Uterus (tissue), 3 donors: ENCODE measurements at regions not wholly inside any gene's neighbourhood (a gene's known extent, or its start where the extent isn't known, plus 50 kb on each side); places are given as distances from the start of the nearest gene placed in this dataset.

Source experiments
- DNase-seq, 2 donors: peaks; one replicate each; pipeline ENCODE4 v3.0.0-alpha.2; 2019 to 2020
- H3K27ac ChIP-seq, 2 donors: fragments of 200-600 bp; sonication (generic); 1 replicate in 1 of 2; 2 replicates in 1 of 2; pipeline ENCODE4 v1.5.1; 2016 to 2018
- H3K27me3 ChIP-seq, 2 donors: fragments of 200-600 bp; sonication (generic); one replicate each; pipeline ENCODE4 v1.5.1; 2018 to 2019; ENCODE audit warnings: control low read depth in 1 of 2
- H3K36me3 ChIP-seq, 2 donors: fragments of 200-600 bp; sonication (generic); one replicate each; pipeline ENCODE4 v1.5.1; 2019; ENCODE audit warnings: control low read depth in 1 of 2
- H3K4me1 ChIP-seq, 2 donors: fragments of 200-600 bp; sonication (generic); one replicate each; pipeline ENCODE4 v1.5.1; 2018 to 2019; ENCODE audit warnings: control low read depth in 1 of 2
- H3K4me3 ChIP-seq, 2 donors: fragments of 200-600 bp; sonication (generic); 1 replicate in 1 of 2; 2 replicates in 1 of 2; pipeline ENCODE4 v1.5.1; 2018 to 2019; ENCODE audit warnings: mild to moderate bottlenecking in 1 of 2
- H3K9me3 ChIP-seq, 2 donors: fragments of 200-600 bp; sonication (generic); one replicate each; pipeline ENCODE4 v1.5.1; 2019; ENCODE audit warnings: control low read depth in 1 of 2
- POLR2A ChIP-seq, 2 donors: fragments of 450-650 bp; IDR thresholded peaks; one replicate each; pipeline ENCODE4 v1.6.1; 2016; ENCODE audit warnings: antibody characterized with exemption in 2 of 2, mild to moderate bottlenecking in 1 of 2, moderate library complexity in 1 of 2
- intact Hi-C: fragments of 100-400 bp; cut with DNase I; formaldehyde crosslinking; loops from one replicate; pipeline ENCODE4 v1.15.1; 2023; ENCODE audit warnings: low total_unique reads
- TF ChIP-seq, protein P1 (sequence below), 4 experiments: fragments of 200-600 bp in 2 of 4; fragments of 450-650 bp in 2 of 4; sonication (generic) in 2 of 4; IDR thresholded peaks; one replicate each; pipeline ENCODE4 v1.5.1; 2016 to 2019; ENCODE audit warnings: antibody characterized with exemption in 4 of 4, mild to moderate bottlenecking in 2 of 4, moderate library complexity in 1 of 4
- donor health status: DM: yes; HTN: yes; CAD: no.

DNA sequence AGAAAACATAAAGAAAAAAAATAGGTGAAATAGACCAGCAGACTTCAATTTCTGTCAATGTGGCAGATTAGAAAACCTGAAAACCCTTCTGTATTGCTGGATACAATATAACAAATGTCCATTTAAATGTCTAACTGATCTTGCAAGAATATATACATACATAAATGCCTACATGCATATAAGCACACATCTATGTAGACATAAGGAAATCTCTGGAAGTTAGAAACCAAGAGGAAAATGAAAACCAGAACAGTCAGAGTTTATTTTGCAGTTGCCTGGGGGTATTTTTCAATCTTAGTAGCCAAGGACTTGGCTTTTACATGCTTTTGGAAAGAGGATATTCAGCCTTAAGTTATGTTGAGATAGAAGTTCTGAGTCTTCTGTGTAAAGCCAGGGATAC is 184.0 kb downstream of the RPS12 start:
- Histone ChIP-seq H3K4me1 (no peaks in the 10 kb centered on the region), H3K9me3 (no peaks in the 10 kb centered on the region), H3K27me3 (no peaks in the 10 kb centered on the region), H3K4me3 (no peak overlapping the region), H3K36me3 (no peaks in the 10 kb centered on the region), H3K27ac (no peak overlapping the region)
- intact Hi-C loops: no loop called here
- TF ChIP-seq POLR2A (IDR thresholded peaks at IDR 0.05): no peak
- TF ChIP-seq, protein P1, sequence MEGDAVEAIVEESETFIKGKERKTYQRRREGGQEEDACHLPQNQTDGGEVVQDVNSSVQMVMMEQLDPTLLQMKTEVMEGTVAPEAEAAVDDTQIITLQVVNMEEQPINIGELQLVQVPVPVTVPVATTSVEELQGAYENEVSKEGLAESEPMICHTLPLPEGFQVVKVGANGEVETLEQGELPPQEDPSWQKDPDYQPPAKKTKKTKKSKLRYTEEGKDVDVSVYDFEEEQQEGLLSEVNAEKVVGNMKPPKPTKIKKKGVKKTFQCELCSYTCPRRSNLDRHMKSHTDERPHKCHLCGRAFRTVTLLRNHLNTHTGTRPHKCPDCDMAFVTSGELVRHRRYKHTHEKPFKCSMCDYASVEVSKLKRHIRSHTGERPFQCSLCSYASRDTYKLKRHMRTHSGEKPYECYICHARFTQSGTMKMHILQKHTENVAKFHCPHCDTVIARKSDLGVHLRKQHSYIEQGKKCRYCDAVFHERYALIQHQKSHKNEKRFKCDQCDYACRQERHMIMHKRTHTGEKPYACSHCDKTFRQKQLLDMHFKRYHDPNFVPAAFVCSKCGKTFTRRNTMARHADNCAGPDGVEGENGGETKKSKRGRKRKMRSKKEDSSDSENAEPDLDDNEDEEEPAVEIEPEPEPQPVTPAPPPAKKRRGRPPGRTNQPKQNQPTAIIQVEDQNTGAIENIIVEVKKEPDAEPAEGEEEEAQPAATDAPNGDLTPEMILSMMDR (IDR thresholded peaks at IDR 0.05): no peak
- no peak for DNase-seq

DNA sequence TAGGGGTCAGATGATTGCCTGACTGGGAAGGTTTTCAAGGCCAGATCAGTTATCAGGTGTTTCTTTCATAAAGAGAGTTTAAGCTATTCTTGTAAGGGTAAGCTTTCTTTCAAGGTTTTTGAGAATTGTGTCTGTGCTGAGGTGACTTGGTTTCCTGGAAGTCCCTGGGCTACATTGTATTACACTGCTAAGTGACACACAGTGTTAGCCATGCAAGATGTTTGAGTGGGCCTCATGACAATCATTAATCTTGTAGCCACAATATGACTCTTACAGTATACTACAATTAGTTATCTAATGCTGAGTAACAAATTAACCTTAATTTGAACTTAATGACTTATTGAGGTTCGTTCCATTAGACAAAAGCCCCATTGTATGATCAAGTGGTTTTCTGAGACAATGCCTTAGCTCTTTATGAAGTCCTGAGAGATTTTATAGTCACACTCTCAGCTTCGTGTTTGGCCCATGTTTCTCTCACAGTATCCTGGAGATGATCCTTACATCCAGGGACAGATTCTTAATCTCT is 186.7 kb downstream of the RPS12 start:
- Histone ChIP-seq H3K4me1 (no peaks in the 10 kb centered on the region), H3K36me3 (no peaks in the 10 kb centered on the region), H3K9me3 (no peaks in the 10 kb centered on the region), H3K27ac (no peak overlapping the region), H3K27me3 (no peaks in the 10 kb centered on the region), H3K4me3 (no peak overlapping the region)
- DNase-seq: no peak
- intact Hi-C loops: no loop called here
- TF ChIP-seq, protein P1 (IDR thresholded peaks at IDR 0.05): no peak
- TF ChIP-seq POLR2A (IDR thresholded peaks at IDR 0.05): no peak

DNA sequence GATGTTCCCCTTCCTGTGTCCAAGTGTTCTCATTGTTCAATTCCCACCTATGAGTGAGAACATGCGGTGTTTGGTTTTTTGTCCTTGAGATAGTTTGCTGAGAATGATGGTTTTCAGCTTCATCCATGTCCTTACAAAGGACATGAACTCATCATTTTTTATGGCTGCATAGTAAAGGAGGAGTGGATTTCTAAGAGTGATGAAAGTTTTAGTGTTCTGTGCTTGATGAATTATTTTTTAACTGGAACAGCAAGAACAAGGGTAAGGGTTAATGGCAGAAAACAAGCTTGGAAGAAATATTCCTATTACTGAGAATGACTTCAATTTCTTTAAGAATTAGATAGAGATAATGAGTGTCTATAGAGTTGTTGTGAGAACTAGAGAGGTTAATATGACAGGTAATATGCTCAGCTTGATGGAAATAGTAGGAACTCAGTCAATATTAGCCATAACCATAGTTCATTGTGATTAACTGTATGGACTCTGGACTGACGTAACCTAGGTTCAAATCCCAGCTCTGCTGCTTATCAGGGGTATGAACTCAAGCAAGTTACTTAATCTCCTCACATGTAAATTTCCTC is 190.0 kb downstream of the RPS12 start:
- Histone ChIP-seq H3K27ac (no peak overlapping the region), H3K9me3 (no peaks in the 10 kb centered on the region), H3K36me3 (no peaks in the 10 kb centered on the region), H3K4me3 (no peak overlapping the region), H3K27me3 (no peaks in the 10 kb centered on the region), H3K4me1 (no peaks in the 10 kb centered on the region)
- intact Hi-C loops: no loop called here
- TF ChIP-seq, protein P1 (IDR thresholded peaks at IDR 0.05): no peak
- no peak for TF ChIP-seq POLR2A (IDR thresholded peaks at IDR 0.05)
- DNase-seq: no peak

DNA sequence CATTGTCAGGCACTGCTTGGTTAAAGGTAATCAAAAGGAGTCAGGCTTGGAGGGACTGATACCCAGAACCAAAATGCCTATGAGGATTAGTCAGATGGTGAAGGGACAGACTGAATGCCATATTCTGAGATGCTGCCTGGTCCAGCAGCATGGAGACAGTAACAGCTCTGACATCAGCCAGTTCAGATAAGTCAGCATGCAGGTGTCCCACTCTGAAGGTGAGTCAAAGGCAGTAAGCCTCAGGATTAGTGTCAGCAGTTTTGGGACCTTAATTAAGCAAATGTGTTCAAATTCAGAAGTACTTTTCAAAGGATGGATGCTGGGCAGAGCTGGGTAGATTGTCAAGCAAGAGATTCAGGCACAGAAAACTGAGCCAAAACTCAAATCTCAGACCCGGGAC is 198.4 kb downstream of the RPS12 start:
- no peak for TF ChIP-seq POLR2A (IDR thresholded peaks at IDR 0.05)
- TF ChIP-seq, protein P1 (IDR thresholded peaks at IDR 0.05): no peak

DNA sequence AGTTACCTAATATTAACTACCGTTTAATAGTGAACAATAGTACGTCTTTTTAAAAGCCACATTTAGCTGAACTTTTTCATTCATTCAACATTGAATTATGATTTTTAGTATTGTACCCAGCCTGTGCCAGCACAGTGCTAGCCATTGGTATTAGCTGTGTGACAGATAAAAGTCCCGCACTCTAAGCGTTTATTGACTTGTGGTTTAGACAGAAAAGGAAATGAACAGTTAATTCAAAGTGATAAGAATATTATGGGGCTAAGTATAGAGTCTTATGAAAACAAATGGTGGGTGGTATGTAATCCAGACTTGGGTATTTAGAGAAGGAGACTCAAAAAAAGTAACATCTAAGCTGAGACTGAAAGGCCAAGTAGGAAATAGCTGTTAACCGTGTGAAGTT is 202.3 kb downstream of the RPS12 start:
- Histone ChIP-seq H3K4me1 (no peaks in the 10 kb centered on the region), H3K36me3 (no peaks in the 10 kb centered on the region), H3K4me3 (no peak overlapping the region), H3K9me3 (no peaks in the 10 kb centered on the region), H3K27me3 (no peaks in the 10 kb centered on the region), H3K27ac (no peak overlapping the region)
- DNase-seq: no peak
- TF ChIP-seq, protein P1 (IDR thresholded peaks at IDR 0.05): no peak
- TF ChIP-seq POLR2A (IDR thresholded peaks at IDR 0.05): no peak
- intact Hi-C loops: no loop called here

More for the DNA sequence above, 198.4 kb downstream of the RPS12 start:
- no peaks in the 10 kb centered on the region for H3K9me3 ChIP-seq
- no peaks in the 10 kb centered on the region for H3K27me3 ChIP-seq
- H3K4me3 ChIP-seq: no peak overlapping the region
- DNase-seq: no peak
- intact Hi-C loops: no loop called here
- no peaks in the 10 kb centered on the region for H3K36me3 ChIP-seq
- no peak overlapping the region for H3K27ac ChIP-seq
- H3K4me1 ChIP-seq: no peaks in the 10 kb centered on the region
